GM12878 (cell line): ENCODE measurements at regions not wholly inside any gene's neighbourhood (a gene's known extent, or its start where the extent isn't known, plus 50 kb on each side); places are given as distances from the start of the nearest gene placed in this dataset.

Experiments
- ASH2L ChIP-seq: fragments of 300-600, 200-600 bp; sonication (generic); IDR thresholded peaks from 2 replicates; pipeline ENCODE4 v1.6.1; 2017; ENCODE audit warnings: low read depth, mild to moderate bottlenecking, borderline replicate concordance
- BACH1 ChIP-seq: fragments of 450-650 bp; IDR thresholded peaks from 2 replicates; pipeline ENCODE4 v1.6.1; 2017; ENCODE audit warnings: mild to moderate bottlenecking, borderline replicate concordance
- BCL3 ChIP-seq: IDR thresholded peaks from 2 replicates; pipeline ENCODE4 v1.6.1; 2011; ENCODE audit warnings: borderline replicate concordance, low read depth, mild to moderate bottlenecking, moderate library complexity, low read length; ENCODE audit not compliant: insufficient read depth, poor library complexity, severe bottlenecking
- BHLHE40 ChIP-seq, 2 experiments: fragments of 450-650 bp in 1 of 2; IDR thresholded peaks; 2 replicates each; pipeline ENCODE4 v1.6.1; 2011 to 2017; ENCODE audit warnings: low read depth in 2 of 2, borderline replicate concordance in 1 of 2, improper control_type of control experiment in 1 of 2, low read length in 1 of 2, mild to moderate bottlenecking in 1 of 2
- BMI1 ChIP-seq: fragments of 450-650 bp; IDR thresholded peaks from 2 replicates; pipeline ENCODE4 v1.6.1; 2016; ENCODE audit warnings: mild to moderate bottlenecking, moderate library complexity, borderline replicate concordance
- CBX3 ChIP-seq: fragments of 200-600 bp; sonication (generic); IDR thresholded peaks from 2 replicates; pipeline ENCODE4 v1.6.1; 2016; ENCODE audit warnings: low read depth, borderline replicate concordance
- CTCF ChIP-seq, 3 experiments: IDR thresholded peaks in 2 of 3; conservative IDR thresholded peaks in 1 of 3; 2 replicates each; pipeline ENCODE4 v1.5.1; 2011; ENCODE audit warnings: low read depth in 3 of 3, low read length in 3 of 3, mild to moderate bottlenecking in 3 of 3, control low read depth in 2 of 3, moderate library complexity in 2 of 3, inconsistent platforms in 1 of 3, mixed read lengths in 1 of 3; ENCODE audit not compliant: control insufficient read depth in 2 of 3, insufficient read depth in 1 of 3; ENCODE audit errors: extremely low read depth in 1 of 3
- EGR1 ChIP-seq, 2 experiments: IDR thresholded peaks; 1 replicate in 1 of 2; 2 replicates in 1 of 2; pipeline ENCODE4 v1.6.1; 2011 to 2012; ENCODE audit warnings: low read depth in 2 of 2, low read length in 2 of 2, borderline replicate concordance in 1 of 2, mild to moderate bottlenecking in 1 of 2, moderate library complexity in 1 of 2
- GATAD2B ChIP-seq: fragments of 450-650 bp; conservative IDR thresholded peaks from 2 replicates; pipeline ENCODE4 v1.6.1; 2017; ENCODE audit warnings: low read depth, mild to moderate bottlenecking, moderate library complexity
- IKZF1 ChIP-seq: fragments of 450-650 bp; conservative IDR thresholded peaks from 2 replicates; pipeline ENCODE4 v1.6.1; 2017; ENCODE audit warnings: antibody characterized with exemption, mild to moderate bottlenecking
- MEF2B ChIP-seq: fragments of 450-650 bp; IDR thresholded peaks from 2 replicates; pipeline ENCODE4 v1.6.1; 2018; ENCODE audit warnings: mild to moderate bottlenecking, moderate library complexity; ENCODE audit not compliant: partially characterized antibody, poor library complexity, severe bottlenecking
- NBN ChIP-seq: fragments of 450-650 bp; IDR thresholded peaks from 2 replicates; pipeline ENCODE4 v1.6.1; 2016
- NFIC ChIP-seq: IDR thresholded peaks from 2 replicates; pipeline ENCODE4 v1.6.1; 2012; ENCODE audit warnings: low read depth, mild to moderate bottlenecking, inconsistent platforms, low read length, moderate library complexity
- NR2C2 ChIP-seq: IDR thresholded peaks from 2 replicates; pipeline ENCODE4 v1.6.1; 2011; ENCODE audit warnings: borderline replicate concordance, low read depth; ENCODE audit not compliant: control insufficient read depth, insufficient read length
- PAX5 ChIP-seq: IDR thresholded peaks from 2 replicates; pipeline ENCODE4 v1.6.1; 2011; ENCODE audit warnings: low read depth, low read length, borderline replicate concordance
- RBBP5 ChIP-seq: fragments of 200-600 bp; sonication (generic); conservative IDR thresholded peaks from 2 replicates; pipeline ENCODE4 v1.6.1; 2016
- SIN3A ChIP-seq: IDR thresholded peaks from 2 replicates; pipeline ENCODE4 v1.6.1; 2012; ENCODE audit warnings: low read depth, low read length, improper control_type of control experiment
- SIX5 ChIP-seq: IDR thresholded peaks from 2 replicates; pipeline ENCODE4 v1.6.1; 2011; ENCODE audit warnings: mild to moderate bottlenecking, low read depth, low read length, moderate library complexity; ENCODE audit not compliant: severe bottlenecking
- SMAD1 ChIP-seq: fragments of 450-650 bp; IDR thresholded peaks from 2 replicates; pipeline ENCODE4 v1.6.1; 2018; ENCODE audit warnings: mild to moderate bottlenecking, low read depth; ENCODE audit not compliant: partially characterized antibody
- TCF12 ChIP-seq: IDR thresholded peaks from 2 replicates; pipeline ENCODE4 v1.6.1; 2011; ENCODE audit warnings: low read depth, mild to moderate bottlenecking, low read length
- ZNF384 ChIP-seq: IDR thresholded peaks from 2 replicates; pipeline ENCODE4 v1.6.1; 2012; ENCODE audit warnings: low read depth, mild to moderate bottlenecking, low read length, improper control_type of control experiment, borderline replicate concordance
- TF ChIP-seq, protein P1 (sequence below): fragments of 450-650 bp; IDR thresholded peaks from 2 replicates; pipeline ENCODE4 v1.6.1; 2017; ENCODE audit warnings: mild to moderate bottlenecking, moderate library complexity
- TF ChIP-seq, protein P2 (sequence below): IDR thresholded peaks from 2 replicates; pipeline ENCODE4 v1.6.1; 2011; ENCODE audit warnings: low read depth, mild to moderate bottlenecking, low read length, moderate library complexity, borderline replicate concordance; ENCODE audit errors: extremely low read depth
- TF ChIP-seq, protein P3 (sequence below): IDR thresholded peaks from 2 replicates; pipeline ENCODE4 v1.6.1; 2012; ENCODE audit warnings: low read depth, low read length, improper control_type of control experiment

DNA sequence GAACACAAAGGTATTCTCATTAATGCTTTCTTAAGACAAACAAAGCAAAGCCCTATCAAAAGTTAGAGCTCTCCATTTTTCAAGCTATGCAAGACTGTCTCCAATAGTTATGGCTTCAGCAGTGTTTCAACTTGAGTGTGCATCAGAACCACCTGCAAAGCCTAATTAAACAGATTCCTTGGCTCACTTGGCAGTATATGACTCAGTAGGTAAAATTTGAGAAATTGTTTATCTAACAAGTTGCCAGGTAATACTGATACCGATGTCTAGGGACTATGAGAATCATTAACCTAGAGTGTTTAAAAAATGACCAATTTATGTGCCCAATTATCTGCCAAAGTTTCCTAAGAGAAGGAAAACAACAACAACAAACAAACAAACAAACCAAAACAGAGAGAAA is 60.3 kb upstream of the PARP8 start (continued):
- TF ChIP-seq BCL3 (no peak), GATAD2B (no peak), BHLHE40 (IDR thresholded peaks at IDR 0.05; ENCODE audit: borderline replicate concordance in 1 of 2, low read depth in 2 of 2, low read length in 1 of 2) (no peak), SMAD1 (no peak), ASH2L (no peak), SIN3A (no peak), NFIC (no peak), TCF12 (no peak), NBN (peak; percentile 43; the same call in 1 of the 2 replicates), SIX5 (no peak), NR2C2 (no peak), ZNF384 (no peak), IKZF1 (no peak), CTCF (IDR thresholded peaks at IDR 0.05 in 2 of 3, conservative IDR thresholded peaks at IDR 0.05 in 1 of 3; ENCODE audit: control insufficient read depth in 2 of 3, extremely low read depth in 1 of 3, insufficient read depth in 1 of 3, low read depth in 3 of 3, low read length in 3 of 3) (no peak), RBBP5 (no peak), BACH1 (peak; percentile 63; the same call in 1 of the 2 replicates), CBX3 (no peak), MEF2B (no peak), PAX5 (no peak), EGR1 (IDR thresholded peaks at IDR 0.05; ENCODE audit: borderline replicate concordance in 1 of 2, low read depth in 2 of 2, low read length in 2 of 2) (no peak), BMI1 (peak; percentile 60; the same call in 1 of the 2 replicates)
- TF ChIP-seq, protein P1, sequence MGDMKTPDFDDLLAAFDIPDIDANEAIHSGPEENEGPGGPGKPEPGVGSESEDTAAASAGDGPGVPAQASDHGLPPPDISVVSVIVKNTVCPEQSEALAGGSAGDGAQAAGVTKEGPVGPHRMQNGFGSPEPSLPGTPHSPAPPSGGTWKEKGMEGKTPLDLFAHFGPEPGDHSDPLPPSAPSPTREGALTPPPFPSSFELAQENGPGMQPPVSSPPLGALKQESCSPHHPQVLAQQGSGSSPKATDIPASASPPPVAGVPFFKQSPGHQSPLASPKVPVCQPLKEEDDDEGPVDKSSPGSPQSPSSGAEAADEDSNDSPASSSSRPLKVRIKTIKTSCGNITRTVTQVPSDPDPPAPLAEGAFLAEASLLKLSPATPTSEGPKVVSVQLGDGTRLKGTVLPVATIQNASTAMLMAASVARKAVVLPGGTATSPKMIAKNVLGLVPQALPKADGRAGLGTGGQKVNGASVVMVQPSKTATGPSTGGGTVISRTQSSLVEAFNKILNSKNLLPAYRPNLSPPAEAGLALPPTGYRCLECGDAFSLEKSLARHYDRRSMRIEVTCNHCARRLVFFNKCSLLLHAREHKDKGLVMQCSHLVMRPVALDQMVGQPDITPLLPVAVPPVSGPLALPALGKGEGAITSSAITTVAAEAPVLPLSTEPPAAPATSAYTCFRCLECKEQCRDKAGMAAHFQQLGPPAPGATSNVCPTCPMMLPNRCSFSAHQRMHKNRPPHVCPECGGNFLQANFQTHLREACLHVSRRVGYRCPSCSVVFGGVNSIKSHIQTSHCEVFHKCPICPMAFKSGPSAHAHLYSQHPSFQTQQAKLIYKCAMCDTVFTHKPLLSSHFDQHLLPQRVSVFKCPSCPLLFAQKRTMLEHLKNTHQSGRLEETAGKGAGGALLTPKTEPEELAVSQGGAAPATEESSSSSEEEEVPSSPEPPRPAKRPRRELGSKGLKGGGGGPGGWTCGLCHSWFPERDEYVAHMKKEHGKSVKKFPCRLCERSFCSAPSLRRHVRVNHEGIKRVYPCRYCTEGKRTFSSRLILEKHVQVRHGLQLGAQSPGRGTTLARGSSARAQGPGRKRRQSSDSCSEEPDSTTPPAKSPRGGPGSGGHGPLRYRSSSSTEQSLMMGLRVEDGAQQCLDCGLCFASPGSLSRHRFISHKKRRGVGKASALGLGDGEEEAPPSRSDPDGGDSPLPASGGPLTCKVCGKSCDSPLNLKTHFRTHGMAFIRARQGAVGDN: no peak
- TF ChIP-seq, protein P2, sequence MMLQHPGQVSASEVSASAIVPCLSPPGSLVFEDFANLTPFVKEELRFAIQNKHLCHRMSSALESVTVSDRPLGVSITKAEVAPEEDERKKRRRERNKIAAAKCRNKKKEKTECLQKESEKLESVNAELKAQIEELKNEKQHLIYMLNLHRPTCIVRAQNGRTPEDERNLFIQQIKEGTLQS: no peak
- TF ChIP-seq, protein P3, sequence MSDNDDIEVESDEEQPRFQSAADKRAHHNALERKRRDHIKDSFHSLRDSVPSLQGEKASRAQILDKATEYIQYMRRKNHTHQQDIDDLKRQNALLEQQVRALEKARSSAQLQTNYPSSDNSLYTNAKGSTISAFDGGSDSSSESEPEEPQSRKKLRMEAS: no peak
